ENCODE measurements at regions not wholly inside any gene's neighbourhood (a gene's known extent, or its start where the extent isn't known, plus 50 kb on each side); places are given as distances from the start of the nearest gene placed in this dataset.

- H3K4me3 ChIP-seq: no peak overlapping the region
- ATAC-seq (ENCODE audit: insufficient number of reproducible peaks, low FRiP score, low read depth) (no peak), DNase-seq (ENCODE audit: low spot score) (no peak)
- TF ChIP-seq, protein P1, sequence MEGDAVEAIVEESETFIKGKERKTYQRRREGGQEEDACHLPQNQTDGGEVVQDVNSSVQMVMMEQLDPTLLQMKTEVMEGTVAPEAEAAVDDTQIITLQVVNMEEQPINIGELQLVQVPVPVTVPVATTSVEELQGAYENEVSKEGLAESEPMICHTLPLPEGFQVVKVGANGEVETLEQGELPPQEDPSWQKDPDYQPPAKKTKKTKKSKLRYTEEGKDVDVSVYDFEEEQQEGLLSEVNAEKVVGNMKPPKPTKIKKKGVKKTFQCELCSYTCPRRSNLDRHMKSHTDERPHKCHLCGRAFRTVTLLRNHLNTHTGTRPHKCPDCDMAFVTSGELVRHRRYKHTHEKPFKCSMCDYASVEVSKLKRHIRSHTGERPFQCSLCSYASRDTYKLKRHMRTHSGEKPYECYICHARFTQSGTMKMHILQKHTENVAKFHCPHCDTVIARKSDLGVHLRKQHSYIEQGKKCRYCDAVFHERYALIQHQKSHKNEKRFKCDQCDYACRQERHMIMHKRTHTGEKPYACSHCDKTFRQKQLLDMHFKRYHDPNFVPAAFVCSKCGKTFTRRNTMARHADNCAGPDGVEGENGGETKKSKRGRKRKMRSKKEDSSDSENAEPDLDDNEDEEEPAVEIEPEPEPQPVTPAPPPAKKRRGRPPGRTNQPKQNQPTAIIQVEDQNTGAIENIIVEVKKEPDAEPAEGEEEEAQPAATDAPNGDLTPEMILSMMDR (IDR thresholded peaks at IDR 0.05): no peak
- H3K27me3 ChIP-seq (replicated peaks; ENCODE audit: insufficient read depth): no peaks in the 10 kb centered on the region
- no peaks in the 10 kb centered on the region for H3K36me3 ChIP-seq
- H3K9me3 ChIP-seq: no peaks in the 10 kb centered on the region
- no peaks in the 10 kb centered on the region for H3K4me1 ChIP-seq (ENCODE audit: control insufficient read depth in 1 of 2, low read depth in 2 of 2)
- no peak overlapping the region for H3K27ac ChIP-seq
Measured at GRCh38 chr16:64090327-64090726, 1031.5 kb downstream of the CDH11 start.

- Histone ChIP-seq H3K27me3 (replicated peaks; ENCODE audit: insufficient read depth) (no peaks in the 10 kb centered on the region), H3K27ac (no peak overlapping the region), H3K9me3 (no peaks in the 10 kb centered on the region), H3K4me1 (ENCODE audit: control insufficient read depth in 1 of 2, low read depth in 2 of 2) (no peaks in the 10 kb centered on the region), H3K36me3 (no peaks in the 10 kb centered on the region), H3K4me3 (no peak overlapping the region)
- ATAC-seq (ENCODE audit: insufficient number of reproducible peaks, low FRiP score, low read depth): no peak
- DNase-seq (ENCODE audit: low spot score): no peak
- TF ChIP-seq, protein P1 (IDR thresholded peaks at IDR 0.05): peak; percentile 28
Measured at GRCh38 chr16:64089697-64090096, 1032.2 kb downstream of the CDH11 start.

DNA sequence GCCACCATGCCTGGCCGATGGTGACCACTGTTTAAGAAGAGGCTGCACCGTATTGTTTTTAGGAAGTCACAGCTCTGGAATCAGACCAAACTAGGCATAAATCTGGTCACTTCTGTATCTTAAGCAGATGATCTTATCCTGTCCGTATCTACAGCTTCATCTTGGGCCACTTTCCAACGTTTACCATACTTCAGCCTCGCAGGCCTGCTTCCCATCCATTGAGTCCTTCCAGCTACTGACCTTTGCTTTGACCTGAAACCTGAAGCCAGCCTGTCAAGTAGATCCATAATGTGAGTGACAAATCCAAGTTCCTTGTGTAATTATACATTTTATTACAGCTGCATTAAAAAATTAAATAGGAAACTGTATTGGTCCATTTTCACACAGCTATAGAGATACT, 1033.0 kb downstream of the CDH11 start:
- no peaks in the 10 kb centered on the region for H3K9me3 ChIP-seq
- no peaks in the 10 kb centered on the region for H3K27me3 ChIP-seq (replicated peaks; ENCODE audit: insufficient read depth)
- no peak overlapping the region for H3K27ac ChIP-seq
- H3K4me1 ChIP-seq (ENCODE audit: control insufficient read depth in 1 of 2, low read depth in 2 of 2): no peaks in the 10 kb centered on the region
- no peaks in the 10 kb centered on the region for H3K36me3 ChIP-seq
- no peak overlapping the region for H3K4me3 ChIP-seq
- TF ChIP-seq, protein P1 (IDR thresholded peaks at IDR 0.05): no peak
- no peak for ATAC-seq (ENCODE audit: insufficient number of reproducible peaks, low FRiP score, low read depth)
- DNase-seq (ENCODE audit: low spot score): no peak

DNA sequence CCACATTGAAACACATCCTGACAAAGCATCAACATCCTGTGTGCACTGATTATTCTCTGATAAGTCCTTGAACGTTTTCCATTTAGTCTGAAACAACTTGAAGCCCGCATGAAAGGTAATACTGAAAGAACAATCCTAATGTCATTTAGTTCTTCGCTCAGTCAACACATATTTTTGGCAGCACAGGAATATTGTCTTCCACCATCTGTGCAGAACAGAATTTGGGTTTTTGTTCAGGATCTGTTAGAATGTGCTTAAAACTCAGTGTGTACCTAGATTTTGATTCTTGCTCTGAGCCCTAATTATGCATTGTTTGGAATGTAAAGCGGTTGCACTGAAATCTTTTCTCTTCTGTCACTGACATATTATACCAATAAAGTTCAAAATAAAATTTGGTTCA, 1036.6 kb downstream of the CDH11 start:
- Histone ChIP-seq H3K4me1 (ENCODE audit: control insufficient read depth in 1 of 2, low read depth in 2 of 2) (no peaks in the 10 kb centered on the region), H3K36me3 (no peaks in the 10 kb centered on the region)
- no peak for ATAC-seq (ENCODE audit: insufficient number of reproducible peaks, low FRiP score, low read depth)

DNA sequence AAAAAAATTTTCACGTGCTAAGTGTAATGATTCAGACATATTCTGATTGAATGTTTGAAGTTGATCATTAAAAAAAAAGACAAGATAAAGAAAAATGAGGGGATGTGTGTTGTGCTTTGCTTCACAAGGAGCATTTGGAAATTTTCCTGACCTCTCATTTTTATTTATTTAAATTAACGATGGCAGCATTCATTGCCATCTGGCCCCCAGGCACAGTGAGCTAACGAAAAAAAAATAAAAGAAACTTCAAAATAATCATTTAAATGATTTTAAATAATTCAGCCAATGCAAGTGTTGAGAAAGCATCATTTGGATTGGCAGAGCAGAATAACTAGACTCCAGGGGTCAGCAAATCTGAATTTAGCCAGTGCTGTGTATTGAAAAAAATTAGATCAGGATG, 1037.2 kb downstream of the CDH11 start:
- ATAC-seq (ENCODE audit: insufficient number of reproducible peaks, low FRiP score, low read depth): no peak
- TF ChIP-seq, protein P1 (IDR thresholded peaks at IDR 0.05): no peak

More for the DNA sequence above, 1036.6 kb downstream of the CDH11 start:
- Histone ChIP-seq H3K4me3 (no peak overlapping the region), H3K27me3 (replicated peaks; ENCODE audit: insufficient read depth) (no peaks in the 10 kb centered on the region), H3K9me3 (no peaks in the 10 kb centered on the region), H3K27ac (no peak overlapping the region)
- DNase-seq (ENCODE audit: low spot score): no peak
- TF ChIP-seq, protein P1 (IDR thresholded peaks at IDR 0.05): no peak

More for the DNA sequence above, 1037.2 kb downstream of the CDH11 start:
- Histone ChIP-seq H3K27me3 (replicated peaks; ENCODE audit: insufficient read depth) (no peaks in the 10 kb centered on the region), H3K36me3 (no peaks in the 10 kb centered on the region), H3K9me3 (no peaks in the 10 kb centered on the region), H3K27ac (no peak overlapping the region), H3K4me1 (ENCODE audit: control insufficient read depth in 1 of 2, low read depth in 2 of 2) (no peaks in the 10 kb centered on the region), H3K4me3 (no peak overlapping the region)
- no peak for DNase-seq (ENCODE audit: low spot score)
